Right ventricle myocardium inferior (tissue), 1 donor: ENCODE measurements at regions not wholly inside any gene's neighbourhood (a gene's known extent, or its start where the extent isn't known, plus 50 kb on each side); places are given as distances from the start of the nearest gene placed in this dataset.
A peak's percentile ranks its signal among the peaks of the same experiment; 100 is the strongest.

ENCODE experiments used
- ATAC-seq: fragments of 200-7000 bp; cut with Tn5 transposase; one replicate; pipeline ENCODE4 v1.9.1; 2020; ENCODE audit warnings: mild to moderate bottlenecking, moderate library complexity
- DNase-seq: peaks from one replicate; pipeline ENCODE4 v3.0.0; 2021; ENCODE audit errors: missing footprints
- intact Hi-C: fragments of 100-400 bp; cut with DNase I; formaldehyde crosslinking; loops from one replicate; pipeline ENCODE4 v1.11.0; 2022
- donor health status: DM: no; HTN: yes; CAD: no; lungs with severe emphysema.

- DNase-seq = no peak
- intact Hi-C loops = no loop called here
- ATAC-seq = no peak
These were observed 51.4 kb upstream of the MSX1 start for GRCh38 chr4:4808086-4808485.

- intact Hi-C loops = no loop called here
- DNase-seq (no peak), ATAC-seq (no peak)
These were observed 53.6 kb upstream of the MSX1 start for GRCh38 chr4:4805887-4806286.

GRCh38 chr4:4803912-4804296, 55.6 kb upstream of the MSX1 start:
- intact Hi-C loops = no loop called here
- no peak for ATAC-seq

GRCh38 chr4:4803216-4803911, 56.1 kb upstream of the MSX1 start:
- intact Hi-C loops = no loop called here
- no peak for ATAC-seq
- DNase-seq = no peak

More at GRCh38 chr4:4803912-4804296, 55.6 kb upstream of the MSX1 start:
- DNase-seq = no peak

- ATAC-seq = no peak
- DNase-seq = no peak
- intact Hi-C loops = no loop called here
These were observed 58.6 kb upstream of the MSX1 start for GRCh38 chr4:4800646-4801408.

GRCh38 chr4:4794421-4794820, 65.0 kb upstream of the MSX1 start:
- DNase-seq = no peak
- intact Hi-C loops = no loop called here
- ATAC-seq = no peak

GRCh38 chr4:4792466-4792865, 67.0 kb upstream of the MSX1 start:
- DNase-seq = no peak
- no peak for ATAC-seq
- intact Hi-C loops = no loop called here

GRCh38 chr4:4791299-4792111, 68.0 kb upstream of the MSX1 start:
- ATAC-seq = peak; percentile 16
- intact Hi-C loops = no loop called here
- no peak for DNase-seq

- DNase-seq = no peak
- no peak for ATAC-seq
- intact Hi-C loops = no loop called here
These were observed 70.0 kb upstream of the MSX1 start for GRCh38 chr4:4789462-4789861.

GRCh38 chr4:4788573-4788972, 70.9 kb upstream of the MSX1 start:
- DNase-seq = no peak
- intact Hi-C loops = no loop called here
- ATAC-seq = no peak

- DNase-seq (no peak), ATAC-seq (no peak)
- intact Hi-C loops = no loop called here
These were observed 72.0 kb upstream of the MSX1 start for GRCh38 chr4:4787421-4787820.

GRCh38 chr4:4784379-4784778, 75.1 kb upstream of the MSX1 start:
- no peak for ATAC-seq
- intact Hi-C loops = no loop called here

GRCh38 chr4:4783847-4784246, 75.6 kb upstream of the MSX1 start:
- intact Hi-C loops = no loop called here
- DNase-seq = no peak
- peak; percentile 26 for ATAC-seq

More at GRCh38 chr4:4784379-4784778, 75.1 kb upstream of the MSX1 start:
- no peak for DNase-seq

GRCh38 chr4:4782969-4783368, 76.5 kb upstream of the MSX1 start:
- DNase-seq (no peak), ATAC-seq (no peak)
- intact Hi-C loops = no loop called here

- ATAC-seq (no peak), DNase-seq (no peak)
- intact Hi-C loops = no loop called here
These were observed 77.3 kb upstream of the MSX1 start for GRCh38 chr4:4781936-4782707.

GRCh38 chr4:4780729-4781244, 78.7 kb upstream of the MSX1 start:
- no peak for ATAC-seq
- intact Hi-C loops = no loop called here
- DNase-seq = no peak

- no peak for ATAC-seq
- DNase-seq = no peak
- intact Hi-C loops = no loop called here
These were observed 80.0 kb upstream of the MSX1 start for GRCh38 chr4:4779486-4779885.

GRCh38 chr4:4779054-4779453, 80.4 kb upstream of the MSX1 start:
- intact Hi-C loops = no loop called here
- ATAC-seq = no peak
- DNase-seq = no peak

GRCh38 chr4:4778554-4778953, 80.9 kb upstream of the MSX1 start:
- intact Hi-C loops = no loop called here
- DNase-seq = no peak
- no peak for ATAC-seq
